CD4-positive, CD25-positive, alpha-beta regulatory T cell (primary cell): ENCODE measurements at regions not wholly inside any gene's neighbourhood (a gene's known extent, or its start where the extent isn't known, plus 50 kb on each side); places are given as distances from the start of the nearest gene placed in this dataset.

ENCODE experiments used
- ATAC-seq, 2 donors: fragments of 150-1000 bp; cut with Tn5 transposase; one replicate each; pipeline ENCODE4 v1.10.0; 2021; ENCODE audit warnings: low read depth in 2 of 2, moderate number of reproducible peaks in 2 of 2, moderate library complexity in 1 of 2
- DNase-seq, 3 donors: peaks; one replicate each; pipeline versions ENCODE4 v3.0.0 to v3.0.0-alpha.2; 2012 to 2022; ENCODE audit warnings: mixed read lengths in 1 of 3
- H3K27ac ChIP-seq: one replicate; pipeline ENCODE4 v1.7.0; 2013; ENCODE audit warnings: mild to moderate bottlenecking, low read length; ENCODE audit not compliant: insufficient read depth, poor library complexity, severe bottlenecking
- H3K27me3 ChIP-seq: one replicate; pipeline ENCODE4 v1.7.0; 2013; ENCODE audit warnings: low read length; ENCODE audit not compliant: control insufficient read depth, insufficient read depth
- H3K36me3 ChIP-seq: one replicate; pipeline ENCODE4 v1.7.0; 2013; ENCODE audit warnings: mild to moderate bottlenecking, low read length, moderate library complexity; ENCODE audit not compliant: control insufficient read depth, insufficient read depth
- H3K4me1 ChIP-seq: 2 replicates; pipeline ENCODE4 v1.7.0; 2013; ENCODE audit warnings: mild to moderate bottlenecking, low read length; ENCODE audit not compliant: insufficient read depth, control insufficient read depth, poor library complexity, severe bottlenecking
- H3K4me3 ChIP-seq: one replicate; pipeline ENCODE4 v1.7.0; 2013; ENCODE audit warnings: low read depth, mild to moderate bottlenecking, low read length, moderate library complexity
- H3K9me3 ChIP-seq, 2 experiments: 1 replicate in 1 of 2; 2 replicates in 1 of 2; pipeline ENCODE4 v1.7.0; 2013; ENCODE audit warnings: low read length in 2 of 2, mild to moderate bottlenecking in 1 of 2, moderate library complexity in 1 of 2; ENCODE audit not compliant: control insufficient read depth in 2 of 2
- H3K27ac Mint-ChIP-seq, 3 donors: one replicate each; pipeline ENCODE4 v1.8.0; 2020 to 2022; ENCODE audit warnings: mild to moderate bottlenecking in 3 of 3, mixed read lengths in 3 of 3, moderate library complexity in 2 of 3
- H3K27me3 Mint-ChIP-seq: one replicate; pipeline ENCODE4 v1.8.0; 2022; ENCODE audit warnings: mild to moderate bottlenecking, mixed read lengths
- H3K36me3 Mint-ChIP-seq: one replicate; pipeline ENCODE4 v1.8.0; 2020; ENCODE audit warnings: mixed read lengths
- H3K4me1 Mint-ChIP-seq, 4 donors: one replicate each; pipeline ENCODE4 v1.8.0; 2020 to 2022; ENCODE audit warnings: mixed read lengths in 4 of 4, mild to moderate bottlenecking in 1 of 4
- H3K4me3 Mint-ChIP-seq, 4 donors: one replicate each; pipeline ENCODE4 v1.8.0; 2020 to 2022; ENCODE audit warnings: mild to moderate bottlenecking in 4 of 4, mixed read lengths in 4 of 4, moderate library complexity in 3 of 4
- H3K9me3 Mint-ChIP-seq, 7 donors: one replicate each; pipeline ENCODE4 v1.8.0; 2020 to 2022; ENCODE audit warnings: mixed read lengths in 7 of 7, mild to moderate bottlenecking in 3 of 7, moderate library complexity in 2 of 7

GRCh38 chr20:21653628-21654027 is 51.8 kb upstream of the PAX1 start:
- Mint-ChIP-seq H3K9me3 (peaks cover 0 to 4% (median 1%) of the 10 kb centered on the region in 7 donors), H3K36me3 (no peaks in the 10 kb centered on the region), H3K27me3 (peaks cover 10% of the 10 kb centered on the region), H3K27ac (no peak overlapping the region), H3K4me1 (no peaks in the 10 kb centered on the region), H3K4me3 (no peak overlapping the region)
- DNase-seq (no peak), ATAC-seq (no peak)
- Histone ChIP-seq H3K9me3 (no peaks in the 10 kb centered on the region), H3K4me1 (no peaks in the 10 kb centered on the region), H3K27ac (no peak overlapping the region), H3K27me3 (no peaks in the 10 kb centered on the region), H3K36me3 (no peaks in the 10 kb centered on the region), H3K4me3 (no peak overlapping the region)

GRCh38 chr20:21643417-21643816 is 62.0 kb upstream of the PAX1 start:
- Histone ChIP-seq H3K4me1 (no peaks in the 10 kb centered on the region), H3K36me3 (no peaks in the 10 kb centered on the region), H3K27ac (no peak overlapping the region), H3K9me3 (peaks cover 10 to 18% of the 10 kb centered on the region in 2 experiments), H3K4me3 (no peak overlapping the region), H3K27me3 (no peaks in the 10 kb centered on the region)
- Mint-ChIP-seq H3K27ac (no peak overlapping the region), H3K9me3 (peaks cover 0 to 24% (median 8%) of the 10 kb centered on the region in 7 donors), H3K27me3 (peaks cover under 1% of the 10 kb centered on the region), H3K36me3 (no peaks in the 10 kb centered on the region), H3K4me1 (no peaks in the 10 kb centered on the region), H3K4me3 (no peak overlapping the region)
- ATAC-seq (no peak), DNase-seq (no peak)

DNA sequence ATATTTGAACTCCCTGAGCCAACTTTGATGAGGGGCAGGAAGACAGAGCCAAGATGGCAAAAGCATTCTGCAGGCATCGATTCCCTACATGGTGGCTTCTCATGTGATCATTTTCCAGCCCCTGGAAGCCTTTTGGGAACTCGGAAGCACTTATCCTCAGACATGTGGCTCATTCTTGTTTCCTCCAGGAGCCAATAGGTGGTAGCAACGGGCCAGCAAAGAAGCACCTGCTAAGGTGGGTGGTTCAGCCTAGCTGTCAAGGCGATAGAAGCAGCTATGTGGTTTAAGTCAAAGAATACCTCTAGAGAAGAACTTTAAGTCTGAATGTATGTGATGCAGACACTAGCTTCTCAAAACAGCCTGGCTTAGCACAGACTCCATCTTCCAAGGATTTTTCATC is 64.9 kb upstream of the PAX1 start:
- peak in 1 of 3 donors; percentile 2 for DNase-seq
- no peak for ATAC-seq
- Histone ChIP-seq H3K9me3 (peaks cover under 1 to 3% of the 10 kb centered on the region in 2 experiments), H3K27ac (no peak overlapping the region), H3K4me1 (no peaks in the 10 kb centered on the region), H3K27me3 (no peaks in the 10 kb centered on the region), H3K36me3 (no peaks in the 10 kb centered on the region), H3K4me3 (no peak overlapping the region)
- no peak overlapping the region for H3K27ac Mint-ChIP-seq
- peaks cover 4% of the 10 kb centered on the region for H3K27me3 Mint-ChIP-seq
- H3K36me3 Mint-ChIP-seq = no peaks in the 10 kb centered on the region
- peaks cover 2 to 16% (median 11%) of the 10 kb centered on the region in 7 donors for H3K9me3 Mint-ChIP-seq
- H3K4me1 Mint-ChIP-seq = no peaks in the 10 kb centered on the region
- no peak overlapping the region for H3K4me3 Mint-ChIP-seq

DNA sequence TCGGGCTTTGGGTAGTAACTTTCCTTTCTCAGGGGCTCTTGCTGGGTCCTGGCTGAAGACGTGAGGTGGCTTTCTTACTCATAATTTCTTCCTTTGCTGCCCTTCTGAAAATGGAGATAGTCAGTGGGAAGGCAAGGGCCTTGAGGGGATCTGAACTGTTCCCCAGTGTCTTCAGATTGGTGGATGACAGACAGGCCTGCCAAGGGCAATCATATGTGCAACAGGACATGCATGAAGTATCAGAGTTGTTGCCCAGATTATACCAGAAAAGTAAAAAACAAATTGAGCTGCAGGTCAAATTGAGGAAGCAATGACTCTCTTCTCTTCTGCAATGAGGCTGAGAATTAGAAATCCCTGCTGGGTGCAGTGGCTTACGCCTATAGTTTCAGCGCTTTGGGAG is 71.6 kb upstream of the PAX1 start:
- Histone ChIP-seq H3K27ac (no peak overlapping the region), H3K4me3 (no peak overlapping the region), H3K4me1 (no peaks in the 10 kb centered on the region), H3K36me3 (no peaks in the 10 kb centered on the region), H3K27me3 (no peaks in the 10 kb centered on the region), H3K9me3 (no peaks in the 10 kb centered on the region)
- Mint-ChIP-seq H3K9me3 (peaks cover 0 to 8% (median 2%) of the 10 kb centered on the region in 7 donors), H3K27me3 (peaks cover 9% of the 10 kb centered on the region), H3K4me1 (no peaks in the 10 kb centered on the region), H3K27ac (no peak overlapping the region), H3K36me3 (no peaks in the 10 kb centered on the region), H3K4me3 (no peak overlapping the region)
- no peak for DNase-seq
- ATAC-seq = no peak

DNA sequence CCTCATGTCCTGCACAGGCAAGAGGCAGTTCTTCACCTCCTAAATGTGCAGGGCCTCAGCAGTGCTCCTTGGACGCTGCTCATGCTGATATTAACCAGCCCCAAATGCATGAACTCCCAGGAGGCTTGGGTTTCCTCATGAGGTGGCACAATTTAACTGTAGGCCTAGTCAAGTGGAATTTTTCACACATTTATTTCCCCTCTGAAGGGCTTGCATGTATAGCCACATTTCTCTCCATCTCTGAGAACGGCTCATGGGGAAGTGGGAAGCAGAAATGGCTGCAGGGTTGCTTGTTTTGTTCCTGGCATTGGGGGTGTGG is 72.8 kb upstream of the PAX1 start:
- H3K36me3 Mint-ChIP-seq = no peaks in the 10 kb centered on the region

DNA sequence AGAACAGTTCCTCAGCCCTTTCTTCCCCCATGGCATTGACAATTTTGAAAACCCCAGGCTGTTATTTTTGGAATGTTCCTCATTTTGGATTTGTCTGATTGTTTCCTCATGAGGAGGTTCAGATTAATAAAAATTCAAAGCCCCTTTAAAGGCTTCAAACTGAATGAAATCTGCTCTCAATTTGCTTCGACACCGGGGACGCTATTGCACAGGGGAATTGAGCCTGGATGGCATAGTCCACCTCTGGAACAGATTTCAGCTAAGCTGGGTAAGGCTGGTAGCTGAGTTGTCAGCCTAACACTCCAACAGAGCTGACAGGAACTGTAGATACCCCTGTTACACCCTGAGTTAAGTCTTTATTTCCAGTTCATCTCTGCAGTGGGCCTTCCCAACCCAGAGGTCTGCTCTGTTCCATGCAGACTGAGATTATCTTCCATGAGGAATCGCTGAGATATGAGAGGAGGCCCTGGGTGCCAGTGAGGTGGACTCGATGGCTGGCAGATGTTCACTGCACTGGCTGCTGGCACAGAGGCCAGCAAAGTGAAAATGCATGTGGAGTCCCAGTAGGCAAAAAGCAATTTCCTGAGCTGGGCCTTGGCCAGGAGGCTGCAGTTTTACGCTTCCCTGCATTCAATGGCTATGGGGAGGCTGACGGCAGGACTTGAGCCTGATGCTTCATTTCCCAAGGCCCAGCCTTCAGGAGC is 73.3 kb upstream of the PAX1 start:
- H3K4me1 Mint-ChIP-seq = no peaks in the 10 kb centered on the region
- peaks cover 9% of the 10 kb centered on the region for H3K27me3 Mint-ChIP-seq
- peaks cover 0 to 5% (median 2%) of the 10 kb centered on the region in 7 donors for H3K9me3 Mint-ChIP-seq
- H3K27ac Mint-ChIP-seq = no peak overlapping the region
- H3K4me3 Mint-ChIP-seq = no peak overlapping the region
- Histone ChIP-seq H3K27ac (no peak overlapping the region), H3K4me3 (no peak overlapping the region), H3K36me3 (no peaks in the 10 kb centered on the region), H3K9me3 (no peaks in the 10 kb centered on the region), H3K27me3 (no peaks in the 10 kb centered on the region), H3K4me1 (no peaks in the 10 kb centered on the region)
- ATAC-seq (no peak), DNase-seq (no peak)
- no peaks in the 10 kb centered on the region for H3K36me3 Mint-ChIP-seq

More for the DNA sequence above, 72.8 kb upstream of the PAX1 start:
- Mint-ChIP-seq H3K4me1 (no peaks in the 10 kb centered on the region), H3K27me3 (peaks cover 9% of the 10 kb centered on the region), H3K9me3 (peaks cover 0 to 5% (median 2%) of the 10 kb centered on the region in 7 donors), H3K27ac (no peak overlapping the region), H3K4me3 (no peak overlapping the region)
- no peaks in the 10 kb centered on the region for H3K27me3 ChIP-seq
- H3K4me1 ChIP-seq = no peaks in the 10 kb centered on the region
- no peak overlapping the region for H3K4me3 ChIP-seq
- ATAC-seq (no peak), DNase-seq (no peak)
- H3K36me3 ChIP-seq = no peaks in the 10 kb centered on the region
- no peaks in the 10 kb centered on the region for H3K9me3 ChIP-seq
- H3K27ac ChIP-seq = no peak overlapping the region

DNA sequence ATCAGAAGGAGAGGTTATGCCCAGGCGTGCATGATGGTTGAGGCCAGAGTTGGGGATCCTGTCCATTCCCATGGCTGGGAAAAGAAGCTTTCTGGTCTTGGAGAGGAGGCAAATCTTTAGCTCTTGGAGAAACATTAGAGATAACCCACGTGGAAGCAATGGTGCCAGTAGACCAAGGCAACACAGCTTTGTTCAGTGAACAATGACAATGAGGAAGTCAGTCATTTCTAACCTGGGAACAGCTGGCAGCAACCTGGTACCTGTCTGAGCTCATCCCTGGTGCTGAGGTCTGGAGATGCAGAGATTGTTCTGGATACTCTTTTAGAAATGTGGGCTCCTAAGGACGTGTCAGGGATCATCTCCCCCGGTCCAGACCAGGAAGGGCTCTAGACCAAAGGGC is 76.7 kb upstream of the PAX1 start:
- peaks cover 0 to 1% (median 0%) of the 10 kb centered on the region in 4 donors for H3K4me1 Mint-ChIP-seq
- H3K4me1 ChIP-seq = no peaks in the 10 kb centered on the region
- ATAC-seq (no peak), DNase-seq (no peak)
- no peak overlapping the region for H3K27ac Mint-ChIP-seq
- no peaks in the 10 kb centered on the region for H3K9me3 ChIP-seq
- no peak overlapping the region for H3K4me3 Mint-ChIP-seq
- H3K4me3 ChIP-seq = no peak overlapping the region
- no peaks in the 10 kb centered on the region for H3K36me3 Mint-ChIP-seq
- no peaks in the 10 kb centered on the region for H3K9me3 Mint-ChIP-seq
- H3K27me3 ChIP-seq = no peaks in the 10 kb centered on the region
- H3K27ac ChIP-seq = no peak overlapping the region
- no peaks in the 10 kb centered on the region for H3K36me3 ChIP-seq
- H3K27me3 Mint-ChIP-seq = peaks cover 5% of the 10 kb centered on the region

GRCh38 chr20:21623781-21624094 is 81.7 kb upstream of the PAX1 start:
- no peaks in the 10 kb centered on the region for H3K27me3 Mint-ChIP-seq
- Histone ChIP-seq H3K4me1 (no peaks in the 10 kb centered on the region), H3K36me3 (no peaks in the 10 kb centered on the region), H3K4me3 (no peak overlapping the region), H3K27ac (no peak overlapping the region), H3K27me3 (no peaks in the 10 kb centered on the region), H3K9me3 (no peaks in the 10 kb centered on the region)
- H3K4me3 Mint-ChIP-seq = no peak overlapping the region
- H3K36me3 Mint-ChIP-seq = peaks cover 6% of the 10 kb centered on the region
- H3K27ac Mint-ChIP-seq = no peak overlapping the region
- peaks cover 0 to 4% (median 0%) of the 10 kb centered on the region in 7 donors for H3K9me3 Mint-ChIP-seq
- peaks cover 0 to 12% (median 5%) of the 10 kb centered on the region in 4 donors for H3K4me1 Mint-ChIP-seq
- ATAC-seq = no peak
- no peak for DNase-seq
